ENCODE measurements at regions not wholly inside any gene's neighbourhood (a gene's known extent, or its start where the extent isn't known, plus 50 kb on each side); places are given as distances from the start of the nearest gene placed in this dataset.

DNA sequence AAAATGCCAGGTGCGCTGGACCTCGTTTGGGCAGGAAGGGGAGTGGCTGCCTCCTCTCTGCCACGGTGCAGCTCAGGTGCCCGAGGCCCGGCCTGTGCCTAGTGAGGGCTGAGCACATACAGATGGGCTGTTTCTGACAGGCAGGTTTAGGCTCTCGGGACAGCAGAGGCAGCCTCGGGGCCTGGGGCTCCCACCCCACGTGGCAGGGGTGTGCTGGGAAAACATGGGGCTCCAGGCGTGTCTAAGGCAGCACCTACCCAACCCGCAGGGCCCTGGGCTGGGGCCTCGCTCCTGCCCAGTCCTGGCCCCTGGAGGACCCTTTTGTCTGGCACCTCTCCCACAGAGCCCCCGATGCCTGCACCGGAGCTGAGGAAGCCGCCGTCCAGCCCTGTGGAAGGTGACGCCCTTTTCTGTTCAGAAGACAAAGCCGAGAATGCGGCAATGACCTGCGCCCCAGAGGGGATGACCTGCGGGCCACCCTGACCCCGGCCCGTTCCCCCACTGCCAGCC lies 76.4 kb upstream of the GALNT9 start:
- Histone ChIP-seq H4K20me1 (ENCODE audit: insufficient read depth, poor library complexity, severe bottlenecking) (no peaks in the 10 kb centered on the region), H3K4me1 (ENCODE audit: insufficient read depth) (peaks cover 1% of the 10 kb centered on the region), H2AFZ (no peak overlapping the region), H3K4me2 (no peak overlapping the region), H3K9me2 (replicated peaks; ENCODE audit: insufficient read depth) (no peaks in the 10 kb centered on the region), H3K9me3 (ENCODE audit: low read depth) (no peaks in the 10 kb centered on the region), H3K27ac (no peak overlapping the region), H3K79me2 (no peaks in the 10 kb centered on the region), H3K27me3 (peaks cover 19% of the 10 kb centered on the region), H3K4me3 (no peak overlapping the region), H3K36me3 (replicated peaks; ENCODE audit: insufficient read depth, low read depth) (no peaks in the 10 kb centered on the region)
- TF ChIP-seq EZH2 (IDR thresholded peaks at IDR 0.05; ENCODE audit: borderline replicate concordance) (no peak), EZH2phosphoT487 (IDR thresholded peaks at IDR 0.05; ENCODE audit: low read depth, severe bottlenecking, unreplicated experiment) (no peak)
- TF ChIP-seq, protein P1, sequence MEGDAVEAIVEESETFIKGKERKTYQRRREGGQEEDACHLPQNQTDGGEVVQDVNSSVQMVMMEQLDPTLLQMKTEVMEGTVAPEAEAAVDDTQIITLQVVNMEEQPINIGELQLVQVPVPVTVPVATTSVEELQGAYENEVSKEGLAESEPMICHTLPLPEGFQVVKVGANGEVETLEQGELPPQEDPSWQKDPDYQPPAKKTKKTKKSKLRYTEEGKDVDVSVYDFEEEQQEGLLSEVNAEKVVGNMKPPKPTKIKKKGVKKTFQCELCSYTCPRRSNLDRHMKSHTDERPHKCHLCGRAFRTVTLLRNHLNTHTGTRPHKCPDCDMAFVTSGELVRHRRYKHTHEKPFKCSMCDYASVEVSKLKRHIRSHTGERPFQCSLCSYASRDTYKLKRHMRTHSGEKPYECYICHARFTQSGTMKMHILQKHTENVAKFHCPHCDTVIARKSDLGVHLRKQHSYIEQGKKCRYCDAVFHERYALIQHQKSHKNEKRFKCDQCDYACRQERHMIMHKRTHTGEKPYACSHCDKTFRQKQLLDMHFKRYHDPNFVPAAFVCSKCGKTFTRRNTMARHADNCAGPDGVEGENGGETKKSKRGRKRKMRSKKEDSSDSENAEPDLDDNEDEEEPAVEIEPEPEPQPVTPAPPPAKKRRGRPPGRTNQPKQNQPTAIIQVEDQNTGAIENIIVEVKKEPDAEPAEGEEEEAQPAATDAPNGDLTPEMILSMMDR (IDR thresholded peaks at IDR 0.05; ENCODE audit: poor library complexity), result no peak
- no peak for DNase-seq (ENCODE audit: low spot score)
- 84% methylated on average over 22 of the region's 22 CpGs for WGBS (ENCODE audit: low lambda C conversion rate, missing lambda C conversion rate)

DNA sequence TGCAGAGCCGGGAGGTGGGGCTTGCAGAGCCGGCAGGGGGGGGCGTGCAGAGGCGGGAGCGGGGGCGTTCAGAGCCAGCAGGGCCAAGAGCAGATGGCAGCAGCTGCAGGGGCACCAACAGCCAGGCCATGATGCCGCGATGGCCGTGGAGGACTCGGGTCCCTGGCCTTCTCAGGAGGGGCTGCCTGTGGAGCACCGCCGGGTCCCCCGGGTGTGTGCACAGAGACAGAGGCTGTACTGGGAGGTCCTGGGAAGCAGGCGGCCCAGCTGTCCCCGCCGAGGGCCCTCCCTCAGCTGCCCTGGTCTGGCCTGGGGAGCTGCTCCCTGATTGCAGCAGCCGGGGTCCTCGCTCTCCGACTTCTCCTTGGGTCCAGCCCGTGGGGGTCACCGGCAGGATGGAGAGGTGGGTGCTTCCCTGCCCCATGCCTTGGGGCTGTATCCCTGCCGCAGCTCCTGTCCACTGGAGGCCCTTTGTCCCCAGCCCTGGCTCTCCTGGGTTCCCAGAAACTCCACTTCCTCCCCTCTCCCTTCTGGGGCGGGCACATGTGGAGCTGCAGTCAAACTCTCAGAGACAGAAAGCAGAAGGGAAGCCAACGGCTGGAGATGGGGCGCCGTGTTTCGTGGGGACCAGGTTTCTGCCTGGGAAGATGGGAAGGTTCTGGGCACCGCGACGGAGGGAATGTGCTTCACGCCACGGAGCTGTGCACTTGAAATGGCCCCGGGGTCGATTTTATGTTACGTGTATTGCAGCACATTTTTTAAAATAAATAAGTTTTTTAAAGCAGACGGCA lies 75.8 kb upstream of the GALNT9 start:
- Histone ChIP-seq H3K27me3 (peaks cover 19% of the 10 kb centered on the region), H3K9me2 (replicated peaks; ENCODE audit: insufficient read depth) (no peaks in the 10 kb centered on the region), H2AFZ (no peak overlapping the region), H3K79me2 (no peaks in the 10 kb centered on the region), H3K4me3 (no peak overlapping the region), H3K9me3 (ENCODE audit: low read depth) (no peaks in the 10 kb centered on the region), H3K36me3 (replicated peaks; ENCODE audit: insufficient read depth, low read depth) (no peaks in the 10 kb centered on the region), H3K4me1 (ENCODE audit: insufficient read depth) (peaks cover 3% of the 10 kb centered on the region), H3K27ac (no peak overlapping the region), H4K20me1 (ENCODE audit: insufficient read depth, poor library complexity, severe bottlenecking) (no peaks in the 10 kb centered on the region), H3K4me2 (no peak overlapping the region)
- 86% methylated on average over 23 of the region's 36 CpGs for WGBS (ENCODE audit: low lambda C conversion rate, missing lambda C conversion rate)
- DNase-seq (ENCODE audit: low spot score), result no peak
- TF ChIP-seq, protein P1 (IDR thresholded peaks at IDR 0.05; ENCODE audit: poor library complexity), result no peak
- TF ChIP-seq EZH2 (IDR thresholded peaks at IDR 0.05; ENCODE audit: borderline replicate concordance) (no peak), EZH2phosphoT487 (IDR thresholded peaks at IDR 0.05; ENCODE audit: low read depth, severe bottlenecking, unreplicated experiment) (no peak)

DNA sequence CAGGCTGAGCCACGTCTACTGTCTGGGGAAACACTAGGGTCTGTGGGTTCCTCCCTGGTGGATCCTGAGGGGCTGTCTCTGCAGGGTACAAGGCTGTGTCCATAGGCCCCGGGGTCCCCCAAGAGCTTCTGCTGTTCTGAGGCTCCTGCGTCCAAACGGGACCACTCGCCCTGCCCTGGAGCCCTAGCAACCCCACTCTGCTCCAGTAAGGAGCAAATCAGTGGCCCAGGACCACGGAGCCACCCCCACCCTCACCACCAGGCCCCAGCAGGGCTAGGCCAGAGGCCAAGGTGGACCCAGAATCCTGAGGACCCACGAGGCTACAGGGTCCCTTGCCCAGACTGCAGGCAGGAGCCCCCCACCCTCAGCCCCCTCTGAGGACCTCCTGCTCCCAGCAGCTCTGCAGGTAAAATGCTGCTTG lies 75.1 kb upstream of the GALNT9 start:
- no peak overlapping the region for H2AFZ ChIP-seq
- H3K36me3 ChIP-seq (replicated peaks; ENCODE audit: insufficient read depth, low read depth), result no peaks in the 10 kb centered on the region
- no peaks in the 10 kb centered on the region for H3K9me2 ChIP-seq (replicated peaks; ENCODE audit: insufficient read depth)
- H4K20me1 ChIP-seq (ENCODE audit: insufficient read depth, poor library complexity, severe bottlenecking), result no peaks in the 10 kb centered on the region
- DNase-seq (ENCODE audit: low spot score), result no peak
- peaks cover 24% of the 10 kb centered on the region for H3K27me3 ChIP-seq
- H3K4me3 ChIP-seq, result no peak overlapping the region
- no peaks in the 10 kb centered on the region for H3K79me2 ChIP-seq
- H3K27ac ChIP-seq, result no peak overlapping the region
- H3K9me3 ChIP-seq (ENCODE audit: low read depth), result no peaks in the 10 kb centered on the region
- peaks cover 3% of the 10 kb centered on the region for H3K4me1 ChIP-seq (ENCODE audit: insufficient read depth)
- H3K4me2 ChIP-seq, result no peak overlapping the region
- 82% methylated on average over 7 of the region's 7 CpGs for WGBS (ENCODE audit: low lambda C conversion rate, missing lambda C conversion rate)
- no peak for TF ChIP-seq EZH2phosphoT487 (IDR thresholded peaks at IDR 0.05; ENCODE audit: low read depth, severe bottlenecking, unreplicated experiment)
- TF ChIP-seq, protein P1 (IDR thresholded peaks at IDR 0.05; ENCODE audit: poor library complexity), result no peak
- no peak for TF ChIP-seq EZH2 (IDR thresholded peaks at IDR 0.05; ENCODE audit: borderline replicate concordance)

Measured in hepatocyte (in vitro differentiated cells).